HCT116 (cell line): ENCODE measurements at regions not wholly inside any gene's neighbourhood (a gene's known extent, or its start where the extent isn't known, plus 50 kb on each side); places are given as distances from the start of the nearest gene placed in this dataset.

Experiments
- ATAC-seq: fragments of 200-7000 bp; cut with Tn5 transposase; 2 replicates; pipeline ENCODE4 v1.9.1; 2020; ENCODE audit warnings: mild to moderate bottlenecking, moderate library complexity
- BruUV-seq: library from RNA; stranded (reverse); fragments of 400-500 nt; replicated peaks from 2 replicates; lab custom pipeline; 2021; lab: Mats Ljungman, UMichigan
- CTCF ChIA-PET: fragments of 300-600 bp; sonication (Branson Sonifier 250); formaldehyde crosslinking; loops from one replicate; lab custom pipeline; 2021; ENCODE audit warnings: antibody characterized with exemption; lab: Charles Lee
- POLR2A ChIA-PET: fragments of 300-600, 350-600 bp; sonication (Branson Sonifier 250); formaldehyde crosslinking; loops from one replicate; lab custom pipeline; 2021; ENCODE audit warnings: antibody characterized with exemption; lab: Charles Lee
- RAD21 ChIA-PET, 2 experiments: fragments of 300-600 bp; sonication (Branson Sonifier 250); formaldehyde crosslinking; loops; one replicate each; lab custom pipeline; 2023; ENCODE audit warnings: low total read pairs in 2 of 2; ENCODE audit not compliant: uncharacterized antibody in 2 of 2, unreplicated experiment in 2 of 2, low non-redundant PET in 1 of 2; lab: Charles Lee
- DNase-seq: peaks from one replicate; pipeline ENCODE4 v3.0.0-alpha.2; 2010; ENCODE audit warnings: low read depth, low spot score
- H2AFZ ChIP-seq: fragments of 200-600 bp; shearing (Covaris generic), sonication (generic); 2 replicates; pipeline ENCODE4 v1.6.1; 2017; ENCODE audit warnings: low read depth, mixed run types, mixed read lengths, antibody characterized with exemption, low read length; ENCODE audit not compliant: poor library complexity, severe bottlenecking
- H3K27ac ChIP-seq: 2 replicates; pipeline ENCODE4 v1.5.1; 2012; ENCODE audit warnings: low read depth, low read length
- H3K27me3 ChIP-seq: fragments of 200-600 bp; sonication (generic); 2 replicates; pipeline ENCODE4 v1.6.1; 2016; ENCODE audit warnings: mixed run types, low read length, mixed read lengths; ENCODE audit not compliant: insufficient read depth
- H3K36me3 ChIP-seq, 2 experiments: fragments of 200-500 bp in 1 of 2; fragments of 200-600 bp in 1 of 2; sonication (Bioruptor generic) in 1 of 2; sonication (generic) in 1 of 2; 2 replicates each; pipeline versions ENCODE4 v1.5.1 to v1.6.1; 2014 to 2016; ENCODE audit warnings: low read length in 2 of 2, inconsistent platforms in 1 of 2, mixed read lengths in 1 of 2, mixed run types in 1 of 2; ENCODE audit not compliant: insufficient read depth in 2 of 2, control insufficient read depth in 1 of 2
- H3K4me1 ChIP-seq, 2 experiments: fragments of 200-600 bp in 1 of 2; sonication (generic) in 1 of 2; 2 replicates each; pipeline versions ENCODE4 v1.5.1 to v1.6.1; 2012 to 2017; ENCODE audit warnings: low read length in 2 of 2, inconsistent platforms in 1 of 2, mild to moderate bottlenecking in 1 of 2, mixed read lengths in 1 of 2, mixed run types in 1 of 2, moderate library complexity in 1 of 2; ENCODE audit not compliant: insufficient read depth in 2 of 2, control insufficient read depth in 1 of 2
- H3K4me2 ChIP-seq: fragments of 200-600 bp; sonication (generic); 2 replicates; pipeline ENCODE4 v1.6.1; 2017; ENCODE audit warnings: mixed run types, low read length, mixed read lengths
- H3K4me3 ChIP-seq, 2 experiments: fragments of 200-600 bp in 1 of 2; sonication (generic) in 1 of 2; replicated peaks in 1 of 2; 2 replicates each; pipeline ENCODE4 v1.5.1; 2011 to 2016; ENCODE audit warnings: low read length in 2 of 2, control low read depth in 1 of 2, low read depth in 1 of 2, mild to moderate bottlenecking in 1 of 2, mixed read lengths in 1 of 2, mixed run types in 1 of 2
- H3K79me2 ChIP-seq: fragments of 200-600 bp; sonication (generic); 2 replicates; pipeline ENCODE4 v1.6.1; 2017; ENCODE audit warnings: mild to moderate bottlenecking, mixed run types, low read length, moderate library complexity, mixed read lengths; ENCODE audit not compliant: insufficient read depth
- H3K9ac ChIP-seq: fragments of 200-600 bp; sonication (generic); 2 replicates; pipeline ENCODE4 v1.6.1; 2016; ENCODE audit warnings: low read length, mixed read lengths
- H3K9me2 ChIP-seq: fragments of 200-600 bp; sonication (generic), shearing (Covaris generic); 2 replicates; pipeline ENCODE4 v1.6.1; 2017; ENCODE audit warnings: mixed run types, mild to moderate bottlenecking, moderate library complexity; ENCODE audit not compliant: insufficient read depth
- H3K9me3 ChIP-seq, 2 experiments: fragments of 200-500 bp in 1 of 2; fragments of 200-600 bp in 1 of 2; sonication (Bioruptor generic) in 1 of 2; sonication (generic) in 1 of 2; 2 replicates each; pipeline ENCODE4 v1.6.1; 2014 to 2017; ENCODE audit warnings: low read length in 2 of 2, mixed read lengths in 2 of 2, inconsistent platforms in 1 of 2, low read depth in 1 of 2, mild to moderate bottlenecking in 1 of 2, mixed run types in 1 of 2, moderate library complexity in 1 of 2; ENCODE audit not compliant: control insufficient read depth in 1 of 2, insufficient read depth in 1 of 2
- H4K20me1 ChIP-seq: fragments of 200-600 bp; sonication (generic), shearing (Covaris generic); 2 replicates; pipeline ENCODE4 v1.6.1; 2017; ENCODE audit warnings: mixed run types, mild to moderate bottlenecking, moderate library complexity; ENCODE audit not compliant: insufficient read depth
- CBX3 ChIP-seq: IDR thresholded peaks from 2 replicates; pipeline ENCODE4 v1.6.1; 2012; ENCODE audit warnings: low read depth
- CEBPB ChIP-seq: IDR thresholded peaks from 2 replicates; pipeline ENCODE4 v1.6.1; 2012; ENCODE audit warnings: low read depth
- CTCF ChIP-seq, 3 experiments: fragments of 200-600 bp in 1 of 3; sonication (generic) in 1 of 3; IDR thresholded peaks in 2 of 3; conservative IDR thresholded peaks in 1 of 3; 2 replicates each; pipeline ENCODE4 v1.5.1; 2012 to 2017; ENCODE audit warnings: low read depth in 2 of 3, low read length in 2 of 3, antibody characterized with exemption in 1 of 3, borderline replicate concordance in 1 of 3, control low read depth in 1 of 3, mild to moderate bottlenecking in 1 of 3, mixed read lengths in 1 of 3, mixed run types in 1 of 3, moderate library complexity in 1 of 3; ENCODE audit not compliant: insufficient read depth in 1 of 3
- ELF1 ChIP-seq: IDR thresholded peaks from 2 replicates; pipeline ENCODE4 v1.6.1; 2012; ENCODE audit warnings: low read depth, borderline replicate concordance
- EZH2 ChIP-seq: fragments of 200-600 bp; sonication (generic); IDR thresholded peaks from 2 replicates; pipeline ENCODE4 v1.6.1; 2017; ENCODE audit warnings: antibody characterized with exemption, mixed run types
- EZH2phosphoT487 ChIP-seq: fragments of 200-600 bp; IDR thresholded peaks from 2 replicates; pipeline ENCODE4 v1.6.1; 2018; ENCODE audit warnings: antibody characterized with exemption, borderline replicate concordance
- JUND ChIP-seq: IDR thresholded peaks from 2 replicates; pipeline ENCODE4 v1.6.1; 2012
- POLR2A ChIP-seq: IDR thresholded peaks from 2 replicates; pipeline ENCODE4 v1.7.0; 2011; ENCODE audit warnings: borderline replicate concordance; ENCODE audit not compliant: insufficient read depth, insufficient read length; ENCODE audit errors: extremely low read depth
- POLR2AphosphoS5 ChIP-seq: IDR thresholded peaks from 2 replicates; pipeline ENCODE4 v1.6.1; 2011; ENCODE audit warnings: mild to moderate bottlenecking, low read depth, low read length, moderate library complexity
- RAD21 ChIP-seq: IDR thresholded peaks from 2 replicates; pipeline ENCODE4 v1.6.1; 2012; ENCODE audit warnings: low read depth, mild to moderate bottlenecking
- SP1 ChIP-seq: IDR thresholded peaks from 2 replicates; pipeline ENCODE4 v1.6.1; 2012; ENCODE audit warnings: low read depth
- SRF ChIP-seq: IDR thresholded peaks from 2 replicates; pipeline ENCODE4 v1.6.1; 2012; ENCODE audit warnings: low read depth
- YY1 ChIP-seq: IDR thresholded peaks from 2 replicates; pipeline ENCODE4 v1.6.1; 2011; ENCODE audit warnings: low read length, low read depth, moderate library complexity, mild to moderate bottlenecking; ENCODE audit not compliant: insufficient replicate concordance; ENCODE audit errors: extremely low read depth
- ZFX ChIP-seq: fragments of 450-650 bp; IDR thresholded peaks from 2 replicates; pipeline ENCODE4 v1.6.1; 2017
- ZNF274 ChIP-seq: fragments of 200-500 bp; sonication (Bioruptor generic); IDR thresholded peaks from 2 replicates; pipeline ENCODE4 v1.6.1; 2014; ENCODE audit warnings: mild to moderate bottlenecking, low read depth, low read length, inconsistent platforms
- intact Hi-C: fragments of 100-400 bp; cut with micrococcal nuclease; formaldehyde crosslinking; loops from 2 replicates; pipeline ENCODE4 v1.10.0; 2022
- TF ChIP-seq, protein P1 (sequence below): IDR thresholded peaks from 2 replicates; pipeline ENCODE4 v1.6.1; 2012; ENCODE audit warnings: low read depth

- no peak overlapping the region for H3K9ac ChIP-seq
- TF ChIP-seq JUND (no peak), ELF1 (no peak), POLR2A (no peak), CEBPB (no peak), SP1 (no peak), SRF (no peak), RAD21 (no peak), YY1 (no peak)
- H3K9me3 ChIP-seq, result no peaks in the 10 kb centered on the region
- H3K9me2 ChIP-seq, result no peaks in the 10 kb centered on the region
- H3K27ac ChIP-seq, result no peak overlapping the region
- H4K20me1 ChIP-seq, result no peaks in the 10 kb centered on the region
- no peak overlapping the region for H3K4me3 ChIP-seq
- no TSS peak for BruUV-seq
- DNase-seq (no peak), ATAC-seq (no peak)
- H3K4me2 ChIP-seq, result no peak overlapping the region
- H2AFZ ChIP-seq, result no peak overlapping the region
- H3K36me3 ChIP-seq, result no peaks in the 10 kb centered on the region
- H3K27me3 ChIP-seq, result peaks cover 6% of the 10 kb centered on the region; the same call in 1 of the 2 replicates
- no peaks in the 10 kb centered on the region for H3K79me2 ChIP-seq
- POLR2A ChIA-PET, result no interaction called here
- CTCF ChIA-PET, result no interaction called here
- intact Hi-C loops, result no loop called here
- H3K4me1 ChIP-seq, result no peaks in the 10 kb centered on the region
- RAD21 ChIA-PET, result no interaction called here
Observed at GRCh38 chr3:117016378-117016777, 306.8 kb downstream of the TUSC7 start.

- no peak for DNase-seq
- no peak for ATAC-seq
- no peak overlapping the region for H3K27ac ChIP-seq
- H3K9ac ChIP-seq, result no peak overlapping the region
- ChIA-PET POLR2A (no interaction called here), RAD21 (interaction anchor here in 1 of 2 experiments (0.7 kb wide), 1 partner anchor 848 kb away, joined by 3 read pairs; no protein-coding TSS in a partner anchor), CTCF (no interaction called here)
- no peaks in the 10 kb centered on the region for H3K9me3 ChIP-seq
- H3K27me3 ChIP-seq, result peaks cover 8% of the 10 kb centered on the region; the same call in 1 of the 2 replicates
- H2AFZ ChIP-seq, result no peak overlapping the region
- H3K4me1 ChIP-seq, result no peaks in the 10 kb centered on the region
- H3K79me2 ChIP-seq, result no peaks in the 10 kb centered on the region
- no peaks in the 10 kb centered on the region for H3K36me3 ChIP-seq
- no peak overlapping the region for H3K4me2 ChIP-seq
- intact Hi-C loops, result no loop called here
- H3K9me2 ChIP-seq, result no peaks in the 10 kb centered on the region
- H4K20me1 ChIP-seq, result no peaks in the 10 kb centered on the region
- H3K4me3 ChIP-seq, result no peak overlapping the region
- BruUV-seq, result no TSS peak
- no peak for TF ChIP-seq EZH2
- no peak for TF ChIP-seq ZFX
- no peak for TF ChIP-seq CBX3
- TF ChIP-seq EZH2phosphoT487, result no peak
- TF ChIP-seq CTCF (IDR thresholded peaks at IDR 0.05 in 2 of 3, conservative IDR thresholded peaks at IDR 0.05 in 1 of 3; ENCODE audit: borderline replicate concordance in 1 of 3, insufficient read depth in 1 of 3, low read depth in 2 of 3, low read length in 2 of 3), result no peak
- TF ChIP-seq POLR2AphosphoS5, result no peak
- TF ChIP-seq ELF1, result no peak
- TF ChIP-seq JUND, result no peak
- TF ChIP-seq, protein P1, sequence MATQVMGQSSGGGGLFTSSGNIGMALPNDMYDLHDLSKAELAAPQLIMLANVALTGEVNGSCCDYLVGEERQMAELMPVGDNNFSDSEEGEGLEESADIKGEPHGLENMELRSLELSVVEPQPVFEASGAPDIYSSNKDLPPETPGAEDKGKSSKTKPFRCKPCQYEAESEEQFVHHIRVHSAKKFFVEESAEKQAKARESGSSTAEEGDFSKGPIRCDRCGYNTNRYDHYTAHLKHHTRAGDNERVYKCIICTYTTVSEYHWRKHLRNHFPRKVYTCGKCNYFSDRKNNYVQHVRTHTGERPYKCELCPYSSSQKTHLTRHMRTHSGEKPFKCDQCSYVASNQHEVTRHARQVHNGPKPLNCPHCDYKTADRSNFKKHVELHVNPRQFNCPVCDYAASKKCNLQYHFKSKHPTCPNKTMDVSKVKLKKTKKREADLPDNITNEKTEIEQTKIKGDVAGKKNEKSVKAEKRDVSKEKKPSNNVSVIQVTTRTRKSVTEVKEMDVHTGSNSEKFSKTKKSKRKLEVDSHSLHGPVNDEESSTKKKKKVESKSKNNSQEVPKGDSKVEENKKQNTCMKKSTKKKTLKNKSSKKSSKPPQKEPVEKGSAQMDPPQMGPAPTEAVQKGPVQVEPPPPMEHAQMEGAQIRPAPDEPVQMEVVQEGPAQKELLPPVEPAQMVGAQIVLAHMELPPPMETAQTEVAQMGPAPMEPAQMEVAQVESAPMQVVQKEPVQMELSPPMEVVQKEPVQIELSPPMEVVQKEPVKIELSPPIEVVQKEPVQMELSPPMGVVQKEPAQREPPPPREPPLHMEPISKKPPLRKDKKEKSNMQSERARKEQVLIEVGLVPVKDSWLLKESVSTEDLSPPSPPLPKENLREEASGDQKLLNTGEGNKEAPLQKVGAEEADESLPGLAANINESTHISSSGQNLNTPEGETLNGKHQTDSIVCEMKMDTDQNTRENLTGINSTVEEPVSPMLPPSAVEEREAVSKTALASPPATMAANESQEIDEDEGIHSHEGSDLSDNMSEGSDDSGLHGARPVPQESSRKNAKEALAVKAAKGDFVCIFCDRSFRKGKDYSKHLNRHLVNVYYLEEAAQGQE, result no peak
- TF ChIP-seq ZNF274, result no peak
Observed at GRCh38 chr3:117017135-117017894, 307.7 kb downstream of the TUSC7 start.
